ENCODE measurements at regions not wholly inside any gene's neighbourhood (a gene's known extent, or its start where the extent isn't known, plus 50 kb on each side); places are given as distances from the start of the nearest gene placed in this dataset.
A peak's percentile ranks its signal among the peaks of the same experiment; 100 is the strongest.
"Not testable (repeated sequence)": the region's sequence is repeated elsewhere in the genome, so short reads cannot be mapped to it uniquely, and the experiment has no call there.

- intact Hi-C loops (cut with DNase I; ENCODE audit: low total_unique reads), result no loop called here
- Histone ChIP-seq H3K27ac (no peak overlapping the region), H3K9me3 (peaks cover 0 to 3% (median under 1%) of the 10 kb centered on the region in 8 donors), H3K27me3 (replicated peaks in 1 of 7) (no peaks in the 10 kb centered on the region), H3K4me1 (no peaks in the 10 kb centered on the region), H3K36me3 (no peaks in the 10 kb centered on the region), H3K4me3 (no peak overlapping the region)
- no peak for DNase-seq
- 53 to 77% (median 67%) methylated on average over 1 of the region's 1 CpG for WGBS, 5 donors
- no peak for TF ChIP-seq POLR2A (IDR thresholded peaks at IDR 0.05)
Observed at GRCh38 chr3:154926721-154927120, 153.4 kb upstream of the MME start.

GRCh38 chr3:154921351-154921750 is 158.8 kb upstream of the MME start:
- TF ChIP-seq POLR2AphosphoS5 (IDR thresholded peaks at IDR 0.05) (no peak), POLR2A (IDR thresholded peaks at IDR 0.05) (no peak), CTCF (IDR thresholded peaks at IDR 0.05 in 8 of 11, conservative IDR thresholded peaks at IDR 0.05 in 3 of 11) (no peak)
- no peak overlapping the region for H3K4me3 ChIP-seq
- peaks cover 0 to 22% (median 11%) of the 10 kb centered on the region in 8 donors for H3K9me3 ChIP-seq
- no peaks in the 10 kb centered on the region for H3K27me3 ChIP-seq (replicated peaks in 1 of 7)
- no peak for DNase-seq
- H3K27ac ChIP-seq, result no peak overlapping the region
- no peaks in the 10 kb centered on the region for H3K36me3 ChIP-seq
- intact Hi-C loops (cut with DNase I; ENCODE audit: low total_unique reads), result no loop called here
- no peaks in the 10 kb centered on the region for H3K4me1 ChIP-seq
- 71 to 94% (median 79%) methylated on average over 1 to 2 of the region's 2 CpGs for WGBS, 5 donors

- TF ChIP-seq CTCF (IDR thresholded peaks at IDR 0.05 in 8 of 11, conservative IDR thresholded peaks at IDR 0.05 in 3 of 11), result no peak
- TF ChIP-seq POLR2AphosphoS5 (IDR thresholded peaks at IDR 0.05), result no peak
- TF ChIP-seq POLR2A (IDR thresholded peaks at IDR 0.05), result no peak
- intact Hi-C loops (cut with DNase I; ENCODE audit: low total_unique reads), result no loop called here
- no peaks in the 10 kb centered on the region for H3K36me3 ChIP-seq
- no peak for DNase-seq
- 80 to 91% (median 90%) methylated on average over 1 of the region's 1 CpG for WGBS, 5 donors
- no peak overlapping the region for H3K4me3 ChIP-seq
- no peak overlapping the region for H3K27ac ChIP-seq
- H3K27me3 ChIP-seq (replicated peaks in 1 of 7), result no peaks in the 10 kb centered on the region
- no peaks in the 10 kb centered on the region for H3K4me1 ChIP-seq
- H3K9me3 ChIP-seq, result peaks cover 0 to 33% (median 18%) of the 10 kb centered on the region in 8 donors
Observed at GRCh38 chr3:154919226-154919625, 160.9 kb upstream of the MME start.

- H3K36me3 ChIP-seq, result no peaks in the 10 kb centered on the region
- no peak overlapping the region for H3K27ac ChIP-seq
- no peak overlapping the region for H3K4me3 ChIP-seq
- intact Hi-C loops (cut with DNase I; ENCODE audit: low total_unique reads), result no loop called here
- WGBS, 5 donors, result 17 to 38% (median 21%) methylated on average over 2 of the region's 2 CpGs
- H3K27me3 ChIP-seq (replicated peaks in 1 of 7), result no peaks in the 10 kb centered on the region
- peaks cover 0 to 2% (median 0%) of the 10 kb centered on the region in 8 donors for H3K9me3 ChIP-seq
- no peak for DNase-seq
- peak in 2 of 11 experiments; percentile 16 to 30 for TF ChIP-seq CTCF (IDR thresholded peaks at IDR 0.05 in 8 of 11, conservative IDR thresholded peaks at IDR 0.05 in 3 of 11)
- TF ChIP-seq POLR2AphosphoS5 (IDR thresholded peaks at IDR 0.05), result no peak
- H3K4me1 ChIP-seq, result no peaks in the 10 kb centered on the region
Observed at GRCh38 chr3:154904328-154904727, 175.8 kb upstream of the MME start.

GRCh38 chr3:154902495-154902894 is 177.6 kb upstream of the MME start:
- intact Hi-C loops (cut with DNase I; ENCODE audit: low total_unique reads); H3K4me3 ChIP-seq; H3K27me3 ChIP-seq (replicated peaks in 1 of 7); H3K9me3 ChIP-seq; H3K4me1 ChIP-seq; DNase-seq; H3K27ac ChIP-seq; H3K36me3 ChIP-seq: not testable (repeated sequence)

Measured in spleen (tissue), 11 donors.